PC-9 (cell line): ENCODE measurements at regions not wholly inside any gene's neighbourhood (a gene's known extent, or its start where the extent isn't known, plus 50 kb on each side); places are given as distances from the start of the nearest gene placed in this dataset.

Experiments used
- BruUV-seq: library from RNA; stranded (reverse); fragments of 400-500 nt; replicated peaks from 2 replicates; lab custom pipeline; 2021; lab: Mats Ljungman, UMichigan
- CTCF ChIA-PET: fragments of 300-600 bp; sonication (Branson Sonifier 250); formaldehyde crosslinking; loops from one replicate; lab custom pipeline; 2022; ENCODE audit warnings: antibody characterized with exemption; lab: Charles Lee
- POLR2A ChIA-PET: fragments of 300-600 bp; sonication (Branson Sonifier 250); formaldehyde crosslinking; loops from one replicate; lab custom pipeline; 2022; ENCODE audit warnings: antibody characterized with exemption; ENCODE audit not compliant: unreplicated experiment; lab: Charles Lee
- DNase-seq, 2 experiments: peaks; one replicate each; pipeline versions ENCODE4 v3.0.0 to v3.0.0-alpha.2; 2015 to 2022; ENCODE audit warnings: mixed read lengths in 1 of 2
- H2AFZ ChIP-seq: fragments of 200-600 bp; sonication (generic); 2 replicates; pipeline ENCODE4 v1.8.1; 2017; ENCODE audit warnings: antibody characterized with exemption
- H3F3A ChIP-seq: fragments of 200-600 bp; sonication (generic); 2 replicates; pipeline ENCODE4 v1.8.1; 2017; ENCODE audit warnings: antibody characterized with exemption, mild to moderate bottlenecking, low read depth; ENCODE audit not compliant: insufficient read depth
- H3K27ac ChIP-seq: fragments of 200-600 bp; sonication (generic); 2 replicates; pipeline ENCODE4 v1.6.1; 2016; ENCODE audit warnings: mixed run types
- H3K27me3 ChIP-seq: fragments of 200-600 bp; sonication (generic); 2 replicates; pipeline ENCODE4 v1.6.1; 2016; ENCODE audit warnings: low read depth, mixed run types; ENCODE audit not compliant: insufficient read depth
- H3K36me3 ChIP-seq: fragments of 200-600 bp; sonication (generic); 2 replicates; pipeline ENCODE4 v1.6.1; 2016; ENCODE audit warnings: low read depth, mixed run types
- H3K4me1 ChIP-seq: fragments of 200-600 bp; sonication (generic); replicated peaks from 2 replicates; pipeline ENCODE4 v1.6.1; 2016; ENCODE audit warnings: mixed run types; ENCODE audit not compliant: insufficient read depth
- H3K4me2 ChIP-seq: fragments of 200-600 bp; sonication (generic); 2 replicates; pipeline ENCODE4 v1.6.1; 2017; ENCODE audit warnings: mixed run types
- H3K4me3 ChIP-seq: fragments of 200-600 bp; sonication (generic); 2 replicates; pipeline ENCODE4 v1.6.1; 2016; ENCODE audit warnings: mixed run types
- H3K79me2 ChIP-seq: fragments of 200-600 bp; sonication (generic); 2 replicates; pipeline ENCODE4 v1.6.1; 2017; ENCODE audit warnings: low read depth, mixed run types
- H3K9me2 ChIP-seq: fragments of 200-600 bp; sonication (generic); 2 replicates; pipeline ENCODE4 v1.8.1; 2017; ENCODE audit warnings: mild to moderate bottlenecking; ENCODE audit not compliant: insufficient read depth
- H3K9me3 ChIP-seq: fragments of 200-600 bp; sonication (generic); 2 replicates; pipeline ENCODE4 v1.8.1; 2016; ENCODE audit warnings: low read depth; ENCODE audit not compliant: insufficient read depth
- H4K20me1 ChIP-seq: fragments of 200-600 bp; sonication (generic); 2 replicates; pipeline ENCODE4 v1.8.1; 2017; ENCODE audit not compliant: insufficient read depth
- CTCF ChIP-seq: fragments of 200-600 bp; sonication (generic); conservative IDR thresholded peaks from 2 replicates; pipeline ENCODE4 v1.6.1; 2017; ENCODE audit warnings: mixed run types, antibody characterized with exemption, mild to moderate bottlenecking, moderate library complexity
- EZH2 ChIP-seq: fragments of 200-600 bp; sonication (generic); IDR thresholded peaks from 2 replicates; pipeline ENCODE4 v1.8.0; 2017; ENCODE audit warnings: antibody characterized with exemption, low read depth
- intact Hi-C: fragments of 100-400 bp; cut with micrococcal nuclease; formaldehyde crosslinking; loops from one replicate; pipeline ENCODE4 v1.10.0; 2022; ENCODE audit not compliant: unreplicated experiment

DNA sequence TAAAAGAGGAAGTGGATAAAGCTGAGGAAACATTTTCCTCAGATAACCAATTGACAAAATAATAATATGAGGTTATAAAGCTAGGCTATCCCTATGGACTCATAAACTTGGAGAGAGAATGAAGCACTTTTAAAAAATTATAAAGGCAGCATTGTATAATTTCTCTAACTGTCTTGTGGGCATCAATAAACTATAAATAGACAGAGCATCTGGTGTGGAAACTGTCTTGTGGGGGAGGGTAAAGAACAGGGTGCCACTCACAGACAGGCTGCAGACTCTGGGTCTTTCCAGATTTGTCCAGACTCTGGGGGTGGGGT is 333.5 kb downstream of the BUD13 start:
- TF ChIP-seq CTCF, result no peak
- no peak for TF ChIP-seq EZH2
- Histone ChIP-seq H3K27me3 (peaks cover 19% of the 10 kb centered on the region; the same call in 1 of the 2 replicates), H3K9me3 (no peaks in the 10 kb centered on the region), H3K36me3 (no peaks in the 10 kb centered on the region), H4K20me1 (no peaks in the 10 kb centered on the region), H3K9me2 (no peaks in the 10 kb centered on the region), H3K4me2 (no peak overlapping the region), H3K4me3 (no peak overlapping the region), H3K27ac (no peak overlapping the region), H3K4me1 (no peaks in the 10 kb centered on the region), H2AFZ (no peak overlapping the region), H3K79me2 (no peaks in the 10 kb centered on the region), H3F3A (no peaks in the 10 kb centered on the region)
- intact Hi-C loops, result no loop called here
- DNase-seq, result no peak
- ChIA-PET CTCF (no interaction called here), POLR2A (no interaction called here)
- BruUV-seq, result no TSS peak

DNA sequence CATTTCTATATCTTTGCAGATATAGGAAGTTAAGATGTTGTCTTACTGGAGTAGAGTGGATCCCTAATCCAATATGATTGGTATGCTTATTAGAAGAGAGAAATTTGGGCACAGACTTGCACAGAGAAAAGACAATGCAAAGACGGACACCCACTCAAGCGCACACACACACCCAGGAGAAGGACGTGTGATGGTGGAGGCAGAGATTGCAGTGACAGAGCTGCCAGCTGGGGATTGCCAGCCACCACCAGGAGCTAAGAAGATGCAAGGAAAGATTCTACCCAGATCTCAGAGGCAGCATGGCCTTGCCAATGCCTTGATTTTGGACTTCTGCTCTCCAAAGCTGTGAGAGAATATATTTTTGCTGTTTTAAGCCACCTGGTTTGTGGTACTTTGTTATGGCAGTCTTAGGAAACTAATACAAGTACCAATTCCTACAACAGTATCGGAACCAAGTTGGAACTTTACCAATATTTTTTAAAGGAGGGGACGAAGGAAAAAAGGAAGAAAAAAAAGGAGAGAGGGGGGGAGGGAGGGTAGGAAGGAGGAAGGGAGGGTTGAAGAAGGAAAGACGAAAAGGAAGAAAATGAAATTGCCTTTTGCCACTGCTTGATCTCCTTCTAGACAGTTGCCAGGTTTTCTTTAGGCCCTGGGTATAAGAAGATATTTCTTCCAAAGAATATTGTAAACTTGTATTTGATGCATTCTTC is 334.0 kb downstream of the BUD13 start:
- H2AFZ ChIP-seq, result no peak overlapping the region

GRCh38 chr11:116434986-116435385 is 337.8 kb downstream of the BUD13 start:
- intact Hi-C loops, result no loop called here
- Histone ChIP-seq H3K9me2 (no peaks in the 10 kb centered on the region; the same call in 1 of the 2 replicates), H3K4me2 (no peak overlapping the region), H3K4me3 (no peak overlapping the region), H3K9me3 (no peaks in the 10 kb centered on the region), H3K27ac (no peak overlapping the region), H2AFZ (no peak overlapping the region), H3K4me1 (no peaks in the 10 kb centered on the region), H3K27me3 (peaks cover 47% of the 10 kb centered on the region; the same call in 1 of the 2 replicates), H3K79me2 (no peaks in the 10 kb centered on the region), H4K20me1 (no peaks in the 10 kb centered on the region), H3K36me3 (no peaks in the 10 kb centered on the region), H3F3A (no peaks in the 10 kb centered on the region)
- DNase-seq, result no peak
- TF ChIP-seq EZH2 (no peak), CTCF (no peak)
- BruUV-seq, result no TSS peak
- ChIA-PET CTCF (no interaction called here), POLR2A (no interaction called here)

More for the DNA sequence above, 334.0 kb downstream of the BUD13 start:
- Histone ChIP-seq H4K20me1 (no peaks in the 10 kb centered on the region), H3K9me3 (no peaks in the 10 kb centered on the region), H3K4me2 (no peak overlapping the region), H3K36me3 (no peaks in the 10 kb centered on the region), H3K27ac (no peak overlapping the region), H3K9me2 (no peaks in the 10 kb centered on the region), H3K79me2 (no peaks in the 10 kb centered on the region), H3F3A (no peaks in the 10 kb centered on the region), H3K4me3 (no peak overlapping the region), H3K4me1 (no peaks in the 10 kb centered on the region), H3K27me3 (peaks cover 18% of the 10 kb centered on the region; the same call in 1 of the 2 replicates)
- ChIA-PET CTCF (no interaction called here), POLR2A (no interaction called here)
- no peak for DNase-seq
- intact Hi-C loops, result no loop called here
- BruUV-seq, result no TSS peak
- no peak for TF ChIP-seq EZH2

- Histone ChIP-seq H3K36me3 (no peaks in the 10 kb centered on the region), H3K9me3 (no peaks in the 10 kb centered on the region), H3K27me3 (peaks cover 73% of the 10 kb centered on the region), H4K20me1 (no peaks in the 10 kb centered on the region), H3K9me2 (no peaks in the 10 kb centered on the region; the same call in 1 of the 2 replicates), H3K79me2 (no peaks in the 10 kb centered on the region), H3K4me1 (no peaks in the 10 kb centered on the region), H3K27ac (no peak overlapping the region), H2AFZ (no peak overlapping the region), H3K4me2 (no peak overlapping the region), H3F3A (no peaks in the 10 kb centered on the region), H3K4me3 (no peak overlapping the region)
- no TSS peak for BruUV-seq
- intact Hi-C loops, result no loop called here
- DNase-seq, result no peak
- ChIA-PET CTCF (no interaction called here), POLR2A (no interaction called here)
- no peak for TF ChIP-seq EZH2
- TF ChIP-seq CTCF, result no peak
Measured at GRCh38 chr11:116432301-116432700, 340.5 kb downstream of the BUD13 start.
